HG03520 (cell line): ENCODE measurements at regions not wholly inside any gene's neighbourhood (a gene's known extent, or its start where the extent isn't known, plus 50 kb on each side); places are given as distances from the start of the nearest gene placed in this dataset.
"Not testable (repeated sequence)": the region's sequence is repeated elsewhere in the genome, so short reads cannot be mapped to it uniquely, and the experiment has no call there.

ENCODE experiments used
- ATAC-seq: cut with Tn5 transposase; IDR thresholded peaks from one replicate; pipeline ENCODE4 v1.9.1; 2021; ENCODE audit warnings: mild to moderate bottlenecking, moderate library complexity; ENCODE audit not compliant: unreplicated experiment

DNA sequence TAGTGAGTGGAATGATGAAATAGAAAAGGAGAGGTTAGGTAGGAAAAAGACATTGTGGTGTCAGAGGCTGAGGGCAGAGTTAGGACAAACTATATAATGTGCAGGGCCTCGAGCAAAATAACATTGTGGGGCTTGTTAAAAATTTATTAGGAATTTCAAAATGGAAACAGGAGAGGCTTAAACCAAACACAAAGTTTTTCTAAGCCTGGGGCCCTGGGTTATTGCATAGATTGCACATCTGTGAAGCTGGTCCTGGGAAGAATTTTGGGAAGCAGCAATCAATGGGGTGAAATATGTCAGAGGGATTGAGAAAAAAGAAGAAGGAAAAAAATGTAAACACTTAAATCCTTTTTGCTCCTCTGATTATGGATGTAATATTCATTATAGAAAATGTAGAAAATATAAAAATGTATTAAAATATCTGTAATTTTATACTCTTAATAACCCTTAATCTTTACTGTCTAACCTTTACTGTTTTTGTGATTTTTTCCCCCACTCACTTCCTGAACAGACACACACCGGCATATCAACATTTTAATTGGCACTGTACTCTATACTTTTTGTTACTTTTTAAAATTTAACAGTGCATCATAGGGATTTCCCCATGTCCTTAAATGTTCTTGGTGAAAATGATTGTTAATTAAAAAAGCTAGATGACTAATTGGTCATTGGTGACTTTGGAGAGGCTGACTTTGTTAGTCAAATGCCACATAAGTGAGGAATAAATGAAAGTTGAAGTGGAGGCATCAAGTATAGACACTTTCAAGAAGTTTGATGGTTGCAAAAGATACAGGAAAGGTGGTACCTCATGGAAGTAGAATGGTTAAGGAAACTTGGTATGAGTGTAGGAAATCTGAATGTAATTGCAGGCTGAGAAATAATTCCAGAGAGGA is 183.4 kb downstream of the NFKBIZ start:
- no peak for ATAC-seq

GRCh38 chr3:102034639-102035451 is 185.5 kb downstream of the NFKBIZ start:
- ATAC-seq: peak; percentile 45

DNA sequence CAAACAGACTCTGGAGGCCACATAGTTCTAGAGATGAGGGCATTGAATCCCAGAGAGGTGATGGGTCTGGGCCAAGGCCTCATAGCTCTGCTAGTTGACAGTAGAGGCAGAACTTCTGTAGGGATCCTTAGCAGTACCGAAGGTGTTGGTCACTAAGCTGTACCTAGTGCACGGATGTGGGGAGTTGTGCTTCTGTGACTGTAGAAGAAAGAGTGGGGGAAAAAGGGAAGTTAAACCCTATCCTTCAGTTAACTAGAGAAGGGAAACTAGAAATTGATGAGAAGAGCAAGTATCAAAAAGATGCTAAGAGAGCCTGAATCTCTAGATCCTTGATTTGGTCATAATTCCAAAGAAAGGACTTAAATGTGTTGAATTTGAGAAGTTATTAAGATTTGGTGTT is 186.7 kb downstream of the NFKBIZ start:
- ATAC-seq: no peak

- ATAC-seq: no peak
These were observed 187.2 kb downstream of the NFKBIZ start for GRCh38 chr3:102036472-102036871.

GRCh38 chr3:102037209-102037608 is 187.9 kb downstream of the NFKBIZ start:
- ATAC-seq: no peak

DNA sequence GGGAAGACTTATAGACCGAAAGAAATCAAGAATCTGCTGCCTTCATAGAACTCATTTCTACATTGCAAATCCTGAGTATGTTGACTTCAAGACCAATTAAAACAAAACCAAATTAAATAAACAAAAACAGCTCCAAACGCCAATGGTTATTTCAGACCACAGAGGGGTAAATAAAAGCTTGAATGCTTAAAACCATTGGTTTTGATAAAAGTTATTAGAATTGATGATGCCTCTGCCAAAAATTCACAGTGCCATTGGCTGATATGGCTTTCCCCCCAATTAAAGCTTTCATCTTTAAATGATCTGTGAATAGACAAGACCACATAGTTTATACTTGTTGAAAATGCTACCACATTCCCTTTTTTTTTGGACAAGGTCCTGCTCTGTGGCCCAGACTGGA is 188.5 kb downstream of the NFKBIZ start:
- ATAC-seq: no peak

GRCh38 chr3:102038477-102039142 is 189.3 kb downstream of the NFKBIZ start:
- ATAC-seq: peak; percentile 80

DNA sequence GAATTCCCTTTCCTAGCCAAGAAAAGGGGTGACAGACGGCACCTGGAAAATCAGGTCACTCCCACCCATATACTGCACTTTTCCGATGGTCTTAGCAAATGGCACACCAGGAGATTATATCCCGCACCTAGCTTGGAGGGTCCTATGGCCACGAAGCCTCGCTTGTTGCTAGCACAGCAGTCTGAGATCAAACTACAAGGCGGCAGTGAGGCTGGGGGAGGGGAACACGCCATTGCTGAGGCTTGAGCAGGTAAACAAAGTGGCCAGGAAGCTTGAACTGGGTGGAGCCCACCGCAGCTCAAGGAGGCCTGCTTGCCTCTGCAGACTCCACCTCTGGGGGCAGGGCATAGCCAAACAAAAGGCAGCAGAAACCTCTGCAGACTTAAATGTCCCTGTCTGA is 190.8 kb downstream of the NFKBIZ start:
- not testable (repeated sequence) for ATAC-seq

DNA sequence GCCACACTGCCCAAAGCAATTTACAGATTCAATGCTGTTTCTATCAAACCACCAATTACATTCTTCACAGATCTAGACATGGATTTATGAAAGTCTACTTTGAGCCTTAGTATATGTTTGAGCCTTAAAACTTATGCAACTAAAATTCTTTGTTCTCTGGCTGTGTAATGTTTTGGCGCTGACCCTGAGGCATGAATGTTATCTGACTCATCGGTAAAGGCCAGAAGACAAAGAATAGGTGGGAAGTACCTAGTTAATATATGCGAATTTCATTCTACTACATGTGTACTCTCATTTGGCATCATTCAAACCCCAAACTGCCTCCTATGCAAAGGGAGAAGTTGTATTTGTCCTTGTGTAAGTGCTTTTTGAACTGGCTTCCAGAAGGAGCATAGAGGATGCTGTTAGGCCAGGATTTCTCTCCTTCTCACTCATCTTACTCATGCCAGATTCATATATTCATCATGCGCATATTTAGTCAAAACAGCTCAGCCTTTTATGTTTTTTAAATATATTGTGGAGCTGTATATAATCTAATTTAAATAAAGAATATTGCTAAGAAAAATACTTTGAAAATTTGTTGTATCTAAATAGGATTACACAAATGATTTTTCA is 204.2 kb downstream of the NFKBIZ start:
- ATAC-seq: no peak

DNA sequence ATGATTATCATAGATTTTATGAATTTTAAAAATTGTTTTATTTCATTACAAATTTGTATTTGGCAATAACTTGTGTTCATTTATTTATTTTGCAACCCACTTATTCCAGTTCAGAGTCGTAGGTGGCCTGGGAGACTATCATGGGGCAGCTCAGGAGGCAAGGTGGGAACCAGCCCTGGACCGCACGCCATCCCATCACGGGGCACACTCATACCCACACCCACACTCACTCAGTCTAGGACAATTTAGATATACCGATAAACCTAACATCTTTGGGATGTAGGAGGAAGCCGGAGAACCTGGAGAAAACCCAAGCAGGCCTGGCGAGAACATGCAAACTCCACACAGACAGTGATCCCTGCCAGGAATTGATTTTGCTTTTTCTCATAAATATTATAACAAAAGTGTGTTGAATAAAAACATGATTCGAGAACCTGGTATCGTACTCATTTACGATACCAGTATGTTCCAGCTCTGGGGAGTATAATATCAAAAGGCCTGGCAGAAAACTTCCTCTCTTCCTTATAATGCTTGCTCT is 205.3 kb downstream of the NFKBIZ start:
- ATAC-seq: no peak

GRCh38 chr3:102057781-102058421 is 208.6 kb downstream of the NFKBIZ start:
- peak; percentile 82 for ATAC-seq

GRCh38 chr3:102059145-102059943 is 210.0 kb downstream of the NFKBIZ start:
- peak; percentile 74 for ATAC-seq

- ATAC-seq: peak; percentile 35
These were observed 211.5 kb downstream of the NFKBIZ start for GRCh38 chr3:102060814-102061213.

DNA sequence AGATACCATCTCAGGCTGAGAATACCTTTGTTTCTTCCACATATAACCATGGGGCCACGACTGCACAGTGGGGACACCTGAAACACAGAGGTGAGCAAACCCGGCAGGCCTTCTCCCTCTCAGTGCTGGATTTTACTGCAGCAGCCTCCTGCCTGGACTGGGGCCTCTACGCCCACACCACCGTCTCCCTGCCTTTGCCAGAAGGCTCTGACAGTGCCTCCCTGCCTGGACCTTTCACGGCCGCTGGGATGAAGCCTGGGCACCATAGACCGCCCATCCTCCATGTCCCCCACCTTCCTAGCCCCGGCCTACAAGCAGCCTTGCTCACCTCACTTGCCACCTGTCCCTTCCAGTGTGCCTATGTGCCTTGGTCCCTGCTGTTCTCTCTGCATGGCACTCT is 214.3 kb downstream of the NFKBIZ start:
- ATAC-seq: no peak

- no peak for ATAC-seq
These were observed 217.2 kb downstream of the NFKBIZ start for GRCh38 chr3:102066470-102066869.

- ATAC-seq: no peak
These were observed 219.0 kb downstream of the NFKBIZ start for GRCh38 chr3:102068327-102068726.

GRCh38 chr3:102068736-102069135 is 219.4 kb downstream of the NFKBIZ start:
- no peak for ATAC-seq

- no peak for ATAC-seq
These were observed 219.9 kb downstream of the NFKBIZ start for GRCh38 chr3:102069211-102069662.

DNA sequence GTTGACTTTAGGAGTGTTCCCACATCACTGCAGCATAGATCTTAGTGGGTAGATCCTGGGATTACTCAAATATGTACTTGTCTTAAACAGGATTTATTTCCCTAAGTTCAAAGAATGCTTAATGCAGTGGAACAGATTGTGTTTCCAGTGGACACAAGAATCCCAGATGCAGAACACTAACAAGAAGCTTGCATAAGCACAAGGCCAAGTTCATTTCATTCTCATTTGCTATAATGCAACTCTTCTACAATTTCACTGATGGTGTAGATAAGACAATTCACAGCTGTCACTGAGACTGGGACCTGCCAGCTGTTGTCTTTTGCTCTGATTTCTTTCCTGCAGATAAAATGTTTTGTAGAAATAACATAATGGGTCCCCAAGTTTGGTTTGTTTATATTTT is 225.6 kb downstream of the NFKBIZ start:
- ATAC-seq: no peak
